Hepatocyte (in vitro differentiated cells): ENCODE measurements at regions not wholly inside any gene's neighbourhood (a gene's known extent, or its start where the extent isn't known, plus 50 kb on each side); places are given as distances from the start of the nearest gene placed in this dataset.

Experiments used
- EZH2 ChIP-seq: fragments of 200-600 bp; sonication (generic); IDR thresholded peaks from 2 replicates; pipeline ENCODE4 v1.6.1; 2016; ENCODE audit warnings: antibody characterized with exemption, mild to moderate bottlenecking, borderline replicate concordance
- TF ChIP-seq, protein P1 (sequence below): fragments of 200-600 bp; sonication (generic); IDR thresholded peaks from 2 replicates; pipeline ENCODE4 v1.5.1; 2016; ENCODE audit warnings: antibody characterized with exemption, mild to moderate bottlenecking; ENCODE audit not compliant: poor library complexity

DNA sequence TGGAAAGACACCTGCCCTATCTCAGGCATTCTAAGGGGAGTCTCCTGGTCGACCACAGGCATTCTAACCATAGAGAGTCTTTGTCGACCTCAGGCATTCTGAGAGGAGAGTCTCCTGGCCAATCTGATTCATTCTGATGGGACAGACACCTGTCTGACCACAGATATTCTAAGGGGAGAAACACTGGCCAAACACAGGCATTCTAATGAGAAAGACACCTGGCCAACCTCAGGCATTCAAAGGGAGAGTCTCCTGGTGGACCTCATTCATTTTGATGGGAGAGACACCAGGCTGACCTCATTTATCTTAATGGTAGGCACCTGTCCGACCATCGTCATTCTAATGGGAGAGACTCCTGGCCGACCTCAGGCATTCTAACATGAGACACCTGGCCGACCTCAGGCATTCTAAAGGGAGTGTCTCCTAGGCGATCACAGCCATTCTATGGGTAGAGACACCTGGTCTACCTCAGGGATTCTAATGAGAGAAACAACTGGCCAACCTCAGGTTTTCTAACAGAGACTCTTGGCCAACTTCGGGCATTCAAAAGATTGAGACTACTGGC, 1351.5 kb downstream of the UQCRFS1 start:
- TF ChIP-seq, protein P1, sequence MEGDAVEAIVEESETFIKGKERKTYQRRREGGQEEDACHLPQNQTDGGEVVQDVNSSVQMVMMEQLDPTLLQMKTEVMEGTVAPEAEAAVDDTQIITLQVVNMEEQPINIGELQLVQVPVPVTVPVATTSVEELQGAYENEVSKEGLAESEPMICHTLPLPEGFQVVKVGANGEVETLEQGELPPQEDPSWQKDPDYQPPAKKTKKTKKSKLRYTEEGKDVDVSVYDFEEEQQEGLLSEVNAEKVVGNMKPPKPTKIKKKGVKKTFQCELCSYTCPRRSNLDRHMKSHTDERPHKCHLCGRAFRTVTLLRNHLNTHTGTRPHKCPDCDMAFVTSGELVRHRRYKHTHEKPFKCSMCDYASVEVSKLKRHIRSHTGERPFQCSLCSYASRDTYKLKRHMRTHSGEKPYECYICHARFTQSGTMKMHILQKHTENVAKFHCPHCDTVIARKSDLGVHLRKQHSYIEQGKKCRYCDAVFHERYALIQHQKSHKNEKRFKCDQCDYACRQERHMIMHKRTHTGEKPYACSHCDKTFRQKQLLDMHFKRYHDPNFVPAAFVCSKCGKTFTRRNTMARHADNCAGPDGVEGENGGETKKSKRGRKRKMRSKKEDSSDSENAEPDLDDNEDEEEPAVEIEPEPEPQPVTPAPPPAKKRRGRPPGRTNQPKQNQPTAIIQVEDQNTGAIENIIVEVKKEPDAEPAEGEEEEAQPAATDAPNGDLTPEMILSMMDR = no peak
- TF ChIP-seq EZH2 = no peak
